ENCODE measurements at regions not wholly inside any gene's neighbourhood (a gene's known extent, or its start where the extent isn't known, plus 50 kb on each side); places are given as distances from the start of the nearest gene placed in this dataset.

- H3K27me3 Mint-ChIP-seq (ENCODE audit: low read depth): peaks cover 14% of the 10 kb centered on the region
These were observed 297.0 kb downstream of the HNRNPD start for GRCh38 chr4:82076809-82077208.

GRCh38 chr4:82076359-82076758 lies 297.4 kb downstream of the HNRNPD start:
- no peaks in the 10 kb centered on the region for H3K4me1 Mint-ChIP-seq
- no peak for DNase-seq (ENCODE audit: low spot score in 2 of 2, unreplicated experiment in 2 of 2)
- no peak overlapping the region for H3K4me3 Mint-ChIP-seq
- no peaks in the 10 kb centered on the region for H3K9me3 Mint-ChIP-seq
- H3K36me3 Mint-ChIP-seq: no peaks in the 10 kb centered on the region
- H3K27me3 Mint-ChIP-seq (ENCODE audit: low read depth): peaks cover 15% of the 10 kb centered on the region
- no peak for TF ChIP-seq CTCF (IDR thresholded peaks at IDR 0.05; ENCODE audit: unreplicated experiment)
- H3K27ac Mint-ChIP-seq: no peak overlapping the region

More at GRCh38 chr4:82076809-82077208, 297.0 kb downstream of the HNRNPD start:
- DNase-seq (ENCODE audit: low spot score in 2 of 2, unreplicated experiment in 2 of 2): no peak
- H3K36me3 Mint-ChIP-seq: no peaks in the 10 kb centered on the region
- no peak overlapping the region for H3K27ac Mint-ChIP-seq
- H3K4me3 Mint-ChIP-seq: no peak overlapping the region
- no peaks in the 10 kb centered on the region for H3K9me3 Mint-ChIP-seq
- H3K4me1 Mint-ChIP-seq: no peaks in the 10 kb centered on the region
- TF ChIP-seq CTCF (IDR thresholded peaks at IDR 0.05; ENCODE audit: unreplicated experiment): no peak

DNA sequence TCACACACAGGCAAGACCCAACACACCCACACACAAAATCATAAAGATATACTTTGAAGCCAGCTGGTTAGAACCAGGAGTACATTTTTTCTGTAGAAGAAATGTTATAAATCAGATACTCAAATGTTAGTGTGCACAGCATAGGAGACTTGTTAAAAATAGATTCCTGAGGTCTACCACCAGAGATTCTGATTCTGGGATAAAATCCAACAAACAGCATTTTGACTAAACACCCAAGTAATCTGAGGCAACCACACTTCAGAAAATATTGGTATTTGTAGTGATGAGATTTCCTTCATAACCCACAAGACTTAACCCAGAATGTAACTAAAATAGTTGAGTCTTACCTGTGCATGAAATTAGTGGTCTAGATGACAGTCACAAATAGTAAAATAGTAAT lies 301.8 kb downstream of the HNRNPD start:
- Mint-ChIP-seq H3K36me3 (no peaks in the 10 kb centered on the region), H3K9me3 (no peaks in the 10 kb centered on the region), H3K4me3 (no peak overlapping the region), H3K27ac (no peak overlapping the region), H3K27me3 (ENCODE audit: low read depth) (peaks cover 27% of the 10 kb centered on the region), H3K4me1 (no peaks in the 10 kb centered on the region)
- no peak for TF ChIP-seq CTCF (IDR thresholded peaks at IDR 0.05; ENCODE audit: unreplicated experiment)
- no peak for DNase-seq (ENCODE audit: low spot score in 2 of 2, unreplicated experiment in 2 of 2)

- no peak for DNase-seq (ENCODE audit: low spot score in 2 of 2, unreplicated experiment in 2 of 2)
- Mint-ChIP-seq H3K4me3 (no peak overlapping the region), H3K9me3 (no peaks in the 10 kb centered on the region), H3K36me3 (no peaks in the 10 kb centered on the region), H3K27ac (no peak overlapping the region), H3K27me3 (ENCODE audit: low read depth) (peaks cover 33% of the 10 kb centered on the region), H3K4me1 (no peaks in the 10 kb centered on the region)
- TF ChIP-seq CTCF (IDR thresholded peaks at IDR 0.05; ENCODE audit: unreplicated experiment): no peak
These were observed 303.7 kb downstream of the HNRNPD start for GRCh38 chr4:82069883-82070638.

GRCh38 chr4:82063017-82063416 lies 310.8 kb downstream of the HNRNPD start:
- Mint-ChIP-seq H3K27ac (no peak overlapping the region), H3K4me1 (no peaks in the 10 kb centered on the region), H3K9me3 (no peaks in the 10 kb centered on the region), H3K27me3 (ENCODE audit: low read depth) (peaks cover 60% of the 10 kb centered on the region), H3K4me3 (no peak overlapping the region), H3K36me3 (no peaks in the 10 kb centered on the region)
- DNase-seq (ENCODE audit: low spot score in 2 of 2, unreplicated experiment in 2 of 2): no peak
- TF ChIP-seq CTCF (IDR thresholded peaks at IDR 0.05; ENCODE audit: unreplicated experiment): no peak
